Transverse colon (tissue), 4 donors: ENCODE measurements at regions not wholly inside any gene's neighbourhood (a gene's known extent, or its start where the extent isn't known, plus 50 kb on each side); places are given as distances from the start of the nearest gene placed in this dataset.

ENCODE experiments used
- DNase-seq: peaks from one replicate; pipeline ENCODE4 v3.0.0-alpha.2; 2019
- H3K27ac ChIP-seq, 4 donors: fragments of 200-600 bp; sonication (generic); 2 replicates each; pipeline ENCODE4 v1.5.1; 2016 to 2018; ENCODE audit warnings: inconsistent platforms in 4 of 4
- H3K27me3 ChIP-seq: fragments of 200-600 bp; sonication (generic); 2 replicates; pipeline ENCODE4 v1.5.1; 2017; ENCODE audit warnings: inconsistent platforms
- H3K36me3 ChIP-seq, 4 donors: fragments of 200-600 bp; sonication (generic); 2 replicates each; pipeline ENCODE4 v1.5.1; 2017 to 2019; ENCODE audit warnings: inconsistent platforms in 4 of 4
- H3K4me1 ChIP-seq, 4 donors: fragments of 200-600 bp; sonication (generic); 2 replicates each; pipeline ENCODE4 v1.5.1; 2017 to 2020; ENCODE audit warnings: inconsistent platforms in 4 of 4
- H3K4me3 ChIP-seq, 4 donors: fragments of 200-600 bp; sonication (generic); 1 replicate in 1 of 4; 2 replicates in 3 of 4; pipeline versions ENCODE4 v1.5.1 to v1.6.1; 2017 to 2019; ENCODE audit warnings: inconsistent platforms in 4 of 4
- H3K9me3 ChIP-seq, 2 donors: fragments of 200-600 bp; sonication (generic); 2 replicates each; pipeline ENCODE4 v1.5.1; 2017 to 2019; ENCODE audit warnings: inconsistent platforms in 2 of 2
- EP300 ChIP-seq: sonication (generic); formaldehyde crosslinking; IDR thresholded peaks from one replicate; pipeline ENCODE4 v1.6.1; 2017; ENCODE audit warnings: antibody characterized with exemption, low read depth
- POLR2A ChIP-seq: fragments of 450-650 bp; IDR thresholded peaks from one replicate; pipeline ENCODE4 v1.6.1; 2016; ENCODE audit warnings: antibody characterized with exemption, mild to moderate bottlenecking, moderate library complexity
- POLR2AphosphoS5 ChIP-seq, 3 donors: sonication (generic); formaldehyde crosslinking; IDR thresholded peaks; one replicate each; pipeline ENCODE4 v1.6.1; 2016; ENCODE audit warnings: antibody characterized with exemption in 3 of 3
- WGBS, 2 donors: methylation state at CpG; one replicate each; pipeline ENCODE4 v1.1.5; 2018; ENCODE audit warnings: low coverage in 1 of 2; 5-methylcytosine and 5-hydroxymethylcytosine counted together
- in situ Hi-C, 4 donors: fragments of 200-750 bp; cut with MboI; loops; one replicate each; pipeline versions ENCODE4 v1.15.0 to v1.15.1; 2017; ENCODE audit warnings: low sequenced_read_pairs in 3 of 4, low pct_ligation_motif_present in 1 of 4, low pct_unique_long_range_greater_than_20kb in 1 of 4
- intact Hi-C: fragments of 100-400 bp; cut with DNase I; formaldehyde crosslinking; loops from one replicate; pipeline ENCODE4 v1.15.1; 2023; ENCODE audit warnings: low total_unique reads
- TF ChIP-seq, protein P1 (sequence below), 5 experiments: fragments of 200-600 bp in 3 of 5; fragments of 450-650 bp in 2 of 5; sonication (generic) in 3 of 5; IDR thresholded peaks; 1 replicate in 2 of 5; 2 replicates in 3 of 5; pipeline ENCODE4 v1.5.1; 2016 to 2017; ENCODE audit warnings: antibody characterized with exemption in 5 of 5, inconsistent platforms in 3 of 5, mild to moderate bottlenecking in 2 of 5, moderate library complexity in 1 of 5

DNA sequence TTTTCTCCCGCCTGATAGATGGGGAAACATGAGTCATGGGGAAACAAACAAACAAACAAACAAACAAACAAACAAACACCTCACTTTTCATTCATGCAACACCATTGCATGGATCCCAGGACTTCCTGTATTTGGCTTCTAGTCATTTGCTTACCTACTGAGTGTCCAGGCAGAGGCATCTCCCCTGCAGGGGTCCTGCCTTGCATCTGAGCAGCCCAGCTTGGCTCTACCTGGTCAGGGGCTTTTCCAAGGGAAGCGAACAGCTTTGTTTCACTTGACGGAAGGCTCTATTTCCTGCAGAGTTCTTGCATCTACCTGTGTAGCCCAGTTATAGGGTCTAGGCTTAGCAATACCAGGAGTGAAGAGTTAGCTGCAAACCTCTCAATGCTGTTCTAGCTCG lies 374.2 kb downstream of the GATA3 start:
- 83 to 100% methylated on average over 1 to 4 of the region's 4 CpGs for WGBS, 2 donors
- no peak overlapping the region for H3K4me3 ChIP-seq
- TF ChIP-seq POLR2A: no peak
- no peak for TF ChIP-seq POLR2AphosphoS5 (IDR thresholded peaks at IDR 0.05)
- TF ChIP-seq, protein P1, sequence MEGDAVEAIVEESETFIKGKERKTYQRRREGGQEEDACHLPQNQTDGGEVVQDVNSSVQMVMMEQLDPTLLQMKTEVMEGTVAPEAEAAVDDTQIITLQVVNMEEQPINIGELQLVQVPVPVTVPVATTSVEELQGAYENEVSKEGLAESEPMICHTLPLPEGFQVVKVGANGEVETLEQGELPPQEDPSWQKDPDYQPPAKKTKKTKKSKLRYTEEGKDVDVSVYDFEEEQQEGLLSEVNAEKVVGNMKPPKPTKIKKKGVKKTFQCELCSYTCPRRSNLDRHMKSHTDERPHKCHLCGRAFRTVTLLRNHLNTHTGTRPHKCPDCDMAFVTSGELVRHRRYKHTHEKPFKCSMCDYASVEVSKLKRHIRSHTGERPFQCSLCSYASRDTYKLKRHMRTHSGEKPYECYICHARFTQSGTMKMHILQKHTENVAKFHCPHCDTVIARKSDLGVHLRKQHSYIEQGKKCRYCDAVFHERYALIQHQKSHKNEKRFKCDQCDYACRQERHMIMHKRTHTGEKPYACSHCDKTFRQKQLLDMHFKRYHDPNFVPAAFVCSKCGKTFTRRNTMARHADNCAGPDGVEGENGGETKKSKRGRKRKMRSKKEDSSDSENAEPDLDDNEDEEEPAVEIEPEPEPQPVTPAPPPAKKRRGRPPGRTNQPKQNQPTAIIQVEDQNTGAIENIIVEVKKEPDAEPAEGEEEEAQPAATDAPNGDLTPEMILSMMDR (IDR thresholded peaks at IDR 0.05): no peak
- in situ Hi-C loops (no loop called here), intact Hi-C loops (no loop called here)
- no peak overlapping the region for H3K27ac ChIP-seq
- no peaks in the 10 kb centered on the region for H3K36me3 ChIP-seq
- DNase-seq: no peak
- H3K27me3 ChIP-seq: no peaks in the 10 kb centered on the region
- no peaks in the 10 kb centered on the region for H3K9me3 ChIP-seq
- no peaks in the 10 kb centered on the region for H3K4me1 ChIP-seq

DNA sequence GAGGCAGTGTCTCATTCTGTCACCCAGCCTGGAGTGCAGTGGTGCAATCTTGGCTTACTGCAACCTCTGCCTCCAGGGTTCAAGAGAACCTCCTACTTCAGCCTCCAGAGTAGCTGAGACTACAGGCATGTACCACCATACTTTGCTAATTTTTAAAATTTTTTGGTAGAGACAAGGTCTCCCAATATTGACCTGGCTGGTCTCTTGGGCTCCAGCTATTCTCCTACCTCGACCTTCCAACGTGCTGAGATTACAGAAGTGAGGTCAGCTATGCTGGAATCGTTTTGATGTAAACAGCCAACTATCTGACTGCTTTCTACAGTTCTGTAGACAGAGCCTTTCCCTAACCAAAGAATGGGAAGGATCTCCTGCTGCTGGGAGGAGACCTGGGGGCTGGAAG lies 375.8 kb downstream of the GATA3 start:
- DNase-seq: no peak
- Histone ChIP-seq H3K36me3 (no peaks in the 10 kb centered on the region), H3K9me3 (no peaks in the 10 kb centered on the region), H3K27ac (no peak overlapping the region), H3K4me1 (no peaks in the 10 kb centered on the region), H3K27me3 (no peaks in the 10 kb centered on the region), H3K4me3 (no peak overlapping the region)
- intact Hi-C loops (no loop called here), in situ Hi-C loops (no loop called here)
- TF ChIP-seq, protein P1 (IDR thresholded peaks at IDR 0.05): no peak
- TF ChIP-seq POLR2AphosphoS5 (IDR thresholded peaks at IDR 0.05) (no peak), POLR2A (no peak), EP300 (no peak)
- 40% methylated on average over 3 of the region's 3 CpGs; no CpG with 5 or more reads in 1 of the 2 donors for WGBS, 2 donors

DNA sequence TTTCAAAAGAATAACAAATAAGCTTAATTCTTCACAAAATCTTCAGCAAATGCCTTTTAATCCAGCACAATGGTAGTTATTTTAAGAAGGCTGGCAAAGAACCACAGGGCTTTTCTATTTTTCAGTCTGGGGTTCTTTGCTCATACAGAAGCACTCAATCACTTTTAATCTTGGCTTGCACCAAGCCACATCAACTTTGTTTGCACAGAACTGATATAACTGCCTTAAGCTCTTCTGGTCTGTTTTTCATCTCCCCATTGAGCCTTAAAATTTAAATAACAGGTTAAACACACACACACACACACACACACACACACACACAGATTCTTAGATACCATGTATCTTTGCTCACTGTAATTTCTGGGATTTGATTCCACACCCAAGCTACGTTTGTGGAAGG lies 377.0 kb downstream of the GATA3 start:
- Histone ChIP-seq H3K4me1 (no peaks in the 10 kb centered on the region), H3K27ac (no peak overlapping the region), H3K27me3 (no peaks in the 10 kb centered on the region), H3K4me3 (no peak overlapping the region), H3K9me3 (no peaks in the 10 kb centered on the region), H3K36me3 (no peaks in the 10 kb centered on the region)
- in situ Hi-C loops: no loop called here
- intact Hi-C loops: no loop called here
- DNase-seq: no peak
- TF ChIP-seq, protein P1 (IDR thresholded peaks at IDR 0.05): no peak
- no peak for TF ChIP-seq EP300
- TF ChIP-seq POLR2AphosphoS5 (IDR thresholded peaks at IDR 0.05): no peak
- TF ChIP-seq POLR2A: no peak
- 47% methylated on average over 1 of the region's 1 CpG; no CpG with 5 or more reads in 1 of the 2 donors for WGBS, 2 donors

DNA sequence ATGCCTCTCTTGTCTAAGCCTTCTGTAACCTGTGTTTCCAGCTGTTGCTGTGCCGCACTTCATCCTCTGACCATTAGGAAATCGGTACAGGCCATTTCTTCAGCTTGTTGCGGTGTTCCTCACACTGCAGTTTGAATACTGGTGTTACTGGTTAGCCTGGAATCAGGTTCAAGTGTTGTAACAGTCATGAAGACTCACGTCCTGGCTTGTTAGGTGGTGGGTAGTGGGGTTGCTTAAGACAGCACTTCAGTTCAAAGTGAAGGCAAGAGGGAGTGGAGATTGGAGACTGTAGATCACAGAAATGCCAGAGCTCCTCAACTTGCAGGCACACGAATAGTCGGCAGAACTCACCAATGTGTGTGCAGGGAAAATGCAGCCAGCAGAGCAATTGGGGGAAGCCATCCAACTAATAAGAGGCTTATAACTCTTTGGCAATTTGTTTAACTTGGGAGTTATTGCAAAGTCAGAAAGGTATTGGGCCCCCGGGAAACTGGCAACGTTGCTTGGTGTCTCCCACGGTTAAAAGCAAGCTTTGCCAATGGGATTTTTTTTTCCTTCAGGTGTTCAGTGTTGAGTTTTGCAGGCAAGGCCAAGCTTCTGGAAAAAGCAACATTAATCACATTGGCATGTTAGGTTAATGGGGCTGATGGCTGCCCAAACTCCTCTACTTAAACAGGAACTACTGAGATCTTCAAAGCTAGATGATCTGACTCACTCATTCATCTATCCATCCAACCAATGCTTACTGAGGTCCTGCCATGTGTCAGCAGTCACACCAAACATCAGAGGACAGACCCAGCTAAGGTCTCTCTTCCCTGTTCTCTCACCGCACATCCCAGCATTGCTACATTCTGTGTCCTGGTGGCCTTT lies 380.9 kb downstream of the GATA3 start:
- no peaks in the 10 kb centered on the region for H3K36me3 ChIP-seq
- in situ Hi-C loops (no loop called here), intact Hi-C loops (no loop called here)
- no peak for DNase-seq
- no peak overlapping the region for H3K4me3 ChIP-seq
- no peaks in the 10 kb centered on the region for H3K4me1 ChIP-seq
- WGBS, 2 donors: 82 to 83% methylated on average over 6 to 10 of the region's 10 CpGs
- TF ChIP-seq EP300 (no peak), POLR2A (no peak), POLR2AphosphoS5 (IDR thresholded peaks at IDR 0.05) (no peak)
- TF ChIP-seq, protein P1 (IDR thresholded peaks at IDR 0.05): no peak
- no peak overlapping the region for H3K27ac ChIP-seq
- H3K9me3 ChIP-seq: no peaks in the 10 kb centered on the region
- no peaks in the 10 kb centered on the region for H3K27me3 ChIP-seq
